ENCODE measurements at regions not wholly inside any gene's neighbourhood (a gene's known extent, or its start where the extent isn't known, plus 50 kb on each side); places are given as distances from the start of the nearest gene placed in this dataset.

DNA sequence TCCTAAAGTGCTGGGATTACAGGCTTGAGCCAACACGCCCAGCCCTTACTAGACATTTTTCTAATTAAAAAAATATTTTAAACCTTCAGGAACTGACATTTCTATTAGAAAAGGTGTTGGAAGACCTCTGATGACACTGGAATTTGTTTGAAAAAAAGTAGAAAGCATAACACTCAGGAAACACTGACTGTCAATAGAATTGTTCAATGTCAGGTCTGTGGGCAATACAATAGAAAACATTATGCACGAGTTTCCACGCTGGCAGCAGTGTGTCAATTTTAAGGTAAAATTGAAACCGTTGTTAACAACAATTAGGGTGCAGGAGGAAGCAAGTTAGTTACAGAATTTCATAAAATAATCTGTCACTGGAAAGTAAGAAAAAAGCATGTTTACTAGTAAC lies 140.7 kb upstream of the KLHL4 start:
- TF ChIP-seq EZH2 (IDR thresholded peaks at IDR 0.05; ENCODE audit: insufficient read depth, poor library complexity, severe bottlenecking), result no peak
- no peak for TF ChIP-seq EZH2phosphoT487 (IDR thresholded peaks at IDR 0.05; ENCODE audit: insufficient read depth, low read depth)
